Erythroblast (primary cell): ENCODE measurements at regions not wholly inside any gene's neighbourhood (a gene's known extent, or its start where the extent isn't known, plus 50 kb on each side); places are given as distances from the start of the nearest gene placed in this dataset.

ENCODE experiments used
- GATA1 ChIP-seq: IDR thresholded peaks from 2 replicates; pipeline ENCODE4 v1.6.1; 2011; ENCODE audit warnings: low read depth, mild to moderate bottlenecking, control low read depth, low read length, moderate library complexity
- POLR2A ChIP-seq: IDR thresholded peaks from 2 replicates; pipeline ENCODE4 v1.6.1; 2011; ENCODE audit warnings: mild to moderate bottlenecking, low read length

- no peak for TF ChIP-seq POLR2A
- TF ChIP-seq GATA1 = no peak
These were observed 995.7 kb downstream of the LRFN5 start for GRCh38 chr14:42602336-42602845.
